SJCRH30 (cell line): ENCODE measurements at regions not wholly inside any gene's neighbourhood (a gene's known extent, or its start where the extent isn't known, plus 50 kb on each side); places are given as distances from the start of the nearest gene placed in this dataset.

ENCODE experiments used
- DNase-seq, 2 experiments: peaks; one replicate each; pipeline ENCODE4 v3.0.0-alpha.2; 2015 to 2020
- H3K27ac ChIP-seq: fragments of 250-450 bp; sonication (Bioruptor Pico); 2 replicates; pipeline ENCODE4 v1.5.1; 2020; ENCODE audit warnings: mild to moderate bottlenecking, moderate library complexity
- H3K27me3 ChIP-seq: fragments of 250-450 bp; sonication (Bioruptor Pico); 2 replicates; pipeline ENCODE4 v1.5.1; 2020; ENCODE audit warnings: mild to moderate bottlenecking, moderate library complexity
- H3K36me3 ChIP-seq: fragments of 250-450 bp; sonication (Bioruptor Pico); 2 replicates; pipeline ENCODE4 v1.5.1; 2020; ENCODE audit warnings: mild to moderate bottlenecking, moderate library complexity
- H3K4me1 ChIP-seq: fragments of 250-450 bp; sonication (Bioruptor Pico); 2 replicates; pipeline ENCODE4 v1.5.1; 2020; ENCODE audit warnings: mild to moderate bottlenecking, moderate library complexity
- H3K4me3 ChIP-seq: fragments of 250-450 bp; sonication (Bioruptor Pico); 2 replicates; pipeline ENCODE4 v1.5.1; 2020; ENCODE audit warnings: mild to moderate bottlenecking, moderate library complexity
- H3K9me3 ChIP-seq: fragments of 250-450 bp; sonication (Bioruptor Pico); replicated peaks from 2 replicates; pipeline ENCODE4 v1.5.1; 2020; ENCODE audit warnings: mild to moderate bottlenecking, moderate library complexity

DNA sequence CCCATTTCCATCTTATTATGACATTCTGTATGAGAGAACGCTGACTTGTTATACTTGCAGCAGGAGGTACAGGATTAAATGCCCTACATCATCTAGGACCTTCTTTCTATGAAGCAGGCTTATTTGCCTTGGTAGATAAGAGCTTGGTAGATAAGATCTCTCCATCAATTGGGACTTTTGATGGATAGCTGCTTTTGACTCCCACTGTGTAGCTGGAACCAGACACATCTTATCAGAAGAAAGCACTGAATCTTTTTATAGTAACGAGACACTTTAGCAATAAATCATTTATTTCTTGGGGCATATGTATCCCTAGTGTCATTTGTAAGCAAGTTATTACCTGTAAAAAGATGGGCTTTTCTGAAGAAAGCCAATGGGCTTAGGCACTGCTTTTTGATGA, 613.9 kb downstream of the TECRL start:
- Histone ChIP-seq H3K9me3 (no peaks in the 10 kb centered on the region), H3K27ac (no peak overlapping the region), H3K27me3 (no peaks in the 10 kb centered on the region), H3K4me1 (no peaks in the 10 kb centered on the region), H3K4me3 (no peak overlapping the region), H3K36me3 (no peaks in the 10 kb centered on the region)
- no peak for DNase-seq

DNA sequence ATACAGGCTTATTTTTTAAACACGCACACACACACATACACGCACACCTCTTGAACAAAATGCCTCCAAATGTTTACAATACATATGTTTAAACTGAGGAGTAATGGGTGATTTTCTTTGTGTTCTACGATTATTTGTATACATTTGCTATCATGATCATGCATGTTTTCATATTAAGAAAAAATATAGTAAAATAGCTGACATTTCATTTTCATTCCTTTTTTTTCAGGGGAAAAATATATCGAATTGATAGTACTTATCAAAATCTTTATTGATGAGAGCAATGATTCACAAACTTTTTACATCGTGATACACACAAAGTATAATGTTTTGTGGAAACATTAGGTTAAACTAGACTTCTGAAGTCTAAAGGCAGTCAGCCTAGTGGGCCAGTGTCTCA, 618.9 kb downstream of the TECRL start:
- Histone ChIP-seq H3K36me3 (no peaks in the 10 kb centered on the region), H3K4me3 (no peak overlapping the region), H3K27me3 (no peaks in the 10 kb centered on the region), H3K27ac (no peak overlapping the region), H3K4me1 (no peaks in the 10 kb centered on the region), H3K9me3 (no peaks in the 10 kb centered on the region)
- DNase-seq = no peak

- H3K27ac ChIP-seq = no peak overlapping the region
- no peak for DNase-seq
- no peak overlapping the region for H3K4me3 ChIP-seq
- no peaks in the 10 kb centered on the region for H3K9me3 ChIP-seq
- no peaks in the 10 kb centered on the region for H3K27me3 ChIP-seq
- no peaks in the 10 kb centered on the region for H3K36me3 ChIP-seq
- H3K4me1 ChIP-seq = no peaks in the 10 kb centered on the region
Observed at GRCh38 chr4:63788271-63788670, 621.0 kb downstream of the TECRL start.

DNA sequence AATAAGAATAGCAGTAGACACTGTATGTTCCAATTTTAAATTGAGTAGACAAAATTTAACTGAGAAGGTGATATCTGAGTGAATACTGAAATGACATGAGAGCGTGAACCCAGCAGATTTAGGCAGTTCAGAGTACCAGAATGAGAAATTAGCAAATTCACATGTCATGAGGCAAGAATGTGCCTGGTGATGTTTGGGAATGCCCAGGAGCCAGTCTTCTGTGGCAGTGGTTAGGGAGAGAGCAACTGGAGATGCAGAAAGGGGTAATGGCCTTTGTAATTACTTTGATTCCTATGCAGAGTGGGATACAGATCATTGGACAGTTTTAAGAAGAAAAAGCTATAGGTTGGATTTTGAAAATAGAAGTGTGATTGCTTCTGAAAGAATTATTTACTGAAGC, 621.9 kb downstream of the TECRL start:
- Histone ChIP-seq H3K4me3 (no peak overlapping the region), H3K27me3 (no peaks in the 10 kb centered on the region), H3K4me1 (no peaks in the 10 kb centered on the region), H3K27ac (no peak overlapping the region), H3K36me3 (no peaks in the 10 kb centered on the region), H3K9me3 (no peaks in the 10 kb centered on the region)
- DNase-seq = peak in 1 of 2 experiments; percentile 9

GRCh38 chr4:63786171-63786570, 623.1 kb downstream of the TECRL start:
- no peaks in the 10 kb centered on the region for H3K9me3 ChIP-seq
- H3K4me1 ChIP-seq = no peaks in the 10 kb centered on the region
- no peaks in the 10 kb centered on the region for H3K36me3 ChIP-seq
- H3K27ac ChIP-seq = no peak overlapping the region
- H3K27me3 ChIP-seq = no peaks in the 10 kb centered on the region
- DNase-seq = no peak
- H3K4me3 ChIP-seq = no peak overlapping the region

- no peak overlapping the region for H3K4me3 ChIP-seq
Observed at GRCh38 chr4:63784822-63785221, 624.4 kb downstream of the TECRL start.

GRCh38 chr4:63777601-63778000, 631.6 kb downstream of the TECRL start:
- Histone ChIP-seq H3K27me3 (no peaks in the 10 kb centered on the region), H3K36me3 (no peaks in the 10 kb centered on the region), H3K4me3 (no peak overlapping the region), H3K27ac (no peak overlapping the region), H3K9me3 (no peaks in the 10 kb centered on the region), H3K4me1 (no peaks in the 10 kb centered on the region)
- DNase-seq = no peak

More at GRCh38 chr4:63784822-63785221, 624.4 kb downstream of the TECRL start:
- Histone ChIP-seq H3K27me3 (no peaks in the 10 kb centered on the region), H3K36me3 (no peaks in the 10 kb centered on the region), H3K9me3 (no peaks in the 10 kb centered on the region), H3K27ac (no peak overlapping the region), H3K4me1 (no peaks in the 10 kb centered on the region)
- DNase-seq = no peak

- Histone ChIP-seq H3K4me3 (no peak overlapping the region), H3K9me3 (no peaks in the 10 kb centered on the region), H3K27ac (no peak overlapping the region), H3K4me1 (no peaks in the 10 kb centered on the region), H3K36me3 (no peaks in the 10 kb centered on the region), H3K27me3 (no peaks in the 10 kb centered on the region)
- no peak for DNase-seq
Observed at GRCh38 chr4:63764400-63764799, 644.9 kb downstream of the TECRL start.

- Histone ChIP-seq H3K4me3 (no peak overlapping the region), H3K27ac (no peak overlapping the region), H3K4me1 (no peaks in the 10 kb centered on the region), H3K9me3 (no peaks in the 10 kb centered on the region), H3K27me3 (no peaks in the 10 kb centered on the region), H3K36me3 (no peaks in the 10 kb centered on the region)
- no peak for DNase-seq
Observed at GRCh38 chr4:63757929-63758328, 651.3 kb downstream of the TECRL start.

DNA sequence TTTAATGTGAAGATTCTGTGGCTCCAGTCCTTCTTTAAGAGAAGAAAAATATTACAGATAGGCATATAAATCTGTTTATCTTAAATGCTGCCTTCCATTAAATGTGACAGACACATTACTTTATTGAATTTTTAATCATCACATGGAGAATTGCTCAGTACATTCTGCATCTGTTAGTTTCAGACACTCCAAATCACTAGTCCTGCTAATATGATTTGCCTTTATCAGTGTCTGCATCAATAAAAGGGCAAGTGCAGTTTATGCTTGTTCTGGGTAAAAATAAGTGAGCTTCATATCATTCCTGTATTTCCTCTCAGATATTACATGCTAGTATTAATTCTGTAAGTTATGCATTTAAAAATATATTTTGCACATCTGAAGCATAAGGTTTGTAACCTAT, 666.4 kb downstream of the TECRL start:
- no peak for DNase-seq
- Histone ChIP-seq H3K36me3 (no peaks in the 10 kb centered on the region), H3K9me3 (no peaks in the 10 kb centered on the region), H3K27ac (no peak overlapping the region), H3K4me3 (no peak overlapping the region), H3K27me3 (no peaks in the 10 kb centered on the region), H3K4me1 (no peaks in the 10 kb centered on the region)

- no peak for DNase-seq
- 0 out of 2 replicates have a peak, but pooled peaks cover 5% of the 10 kb centered on the region for H3K4me1 ChIP-seq
- H3K27ac ChIP-seq = peak overlapping the region; percentile 56
- H3K4me3 ChIP-seq = peak overlapping the region; percentile 26
- H3K9me3 ChIP-seq = no peaks in the 10 kb centered on the region
- no peaks in the 10 kb centered on the region for H3K36me3 ChIP-seq
- H3K27me3 ChIP-seq = no peaks in the 10 kb centered on the region
Observed at GRCh38 chr4:63729519-63729918, 679.7 kb downstream of the TECRL start.

- H3K4me1 ChIP-seq = 0 out of 2 replicates have a peak, but pooled peaks cover 5% of the 10 kb centered on the region
- H3K27me3 ChIP-seq = no peaks in the 10 kb centered on the region
- peak overlapping the region; percentile 26 for H3K4me3 ChIP-seq
- H3K36me3 ChIP-seq = no peaks in the 10 kb centered on the region
- peak; percentile 86 to 91 for DNase-seq
- peak overlapping the region; percentile 56 for H3K27ac ChIP-seq
- no peaks in the 10 kb centered on the region for H3K9me3 ChIP-seq
Observed at GRCh38 chr4:63728480-63729177, 680.6 kb downstream of the TECRL start.

GRCh38 chr4:63717384-63717783, 691.9 kb downstream of the TECRL start:
- H3K27me3 ChIP-seq = no peaks in the 10 kb centered on the region
- DNase-seq = peak; percentile 2 to 48
- H3K9me3 ChIP-seq = no peaks in the 10 kb centered on the region
- no peak overlapping the region for H3K4me3 ChIP-seq
- H3K4me1 ChIP-seq = no peaks in the 10 kb centered on the region
- no peak overlapping the region for H3K27ac ChIP-seq
- no peaks in the 10 kb centered on the region for H3K36me3 ChIP-seq

- H3K4me1 ChIP-seq = no peaks in the 10 kb centered on the region
- no peaks in the 10 kb centered on the region for H3K9me3 ChIP-seq
- H3K36me3 ChIP-seq = no peaks in the 10 kb centered on the region
Observed at GRCh38 chr4:63708661-63709060, 700.6 kb downstream of the TECRL start.

GRCh38 chr4:63700569-63700968, 708.7 kb downstream of the TECRL start:
- Histone ChIP-seq H3K4me3 (no peak overlapping the region), H3K36me3 (no peaks in the 10 kb centered on the region), H3K4me1 (no peaks in the 10 kb centered on the region), H3K27me3 (no peaks in the 10 kb centered on the region), H3K27ac (no peak overlapping the region), H3K9me3 (no peaks in the 10 kb centered on the region)
- no peak for DNase-seq

More at GRCh38 chr4:63708661-63709060, 700.6 kb downstream of the TECRL start:
- H3K4me3 ChIP-seq = no peak overlapping the region
- H3K27ac ChIP-seq = no peak overlapping the region
- no peaks in the 10 kb centered on the region for H3K27me3 ChIP-seq
- no peak for DNase-seq

- Histone ChIP-seq H3K9me3 (no peaks in the 10 kb centered on the region), H3K4me3 (no peak overlapping the region), H3K27me3 (no peaks in the 10 kb centered on the region), H3K36me3 (no peaks in the 10 kb centered on the region), H3K27ac (no peak overlapping the region), H3K4me1 (no peaks in the 10 kb centered on the region)
- no peak for DNase-seq
Observed at GRCh38 chr4:63693321-63693720, 715.9 kb downstream of the TECRL start.
